GM12878 (cell line): ENCODE measurements at regions not wholly inside any gene's neighbourhood (a gene's known extent, or its start where the extent isn't known, plus 50 kb on each side); places are given as distances from the start of the nearest gene placed in this dataset.

Experiments used
- CBFB ChIP-seq: IDR thresholded peaks from 2 replicates; pipeline ENCODE4 v1.6.1; 2016; ENCODE audit warnings: antibody characterized with exemption, low read depth
- CTCF ChIP-seq, 3 experiments: IDR thresholded peaks in 2 of 3; conservative IDR thresholded peaks in 1 of 3; 2 replicates each; pipeline ENCODE4 v1.5.1; 2011; ENCODE audit warnings: low read depth in 3 of 3, low read length in 3 of 3, mild to moderate bottlenecking in 3 of 3, control low read depth in 2 of 3, moderate library complexity in 2 of 3, inconsistent platforms in 1 of 3, mixed read lengths in 1 of 3; ENCODE audit not compliant: control insufficient read depth in 2 of 3, insufficient read depth in 1 of 3; ENCODE audit errors: extremely low read depth in 1 of 3
- IRF3 ChIP-seq: fragments of 450-650 bp; IDR thresholded peaks from 2 replicates; pipeline ENCODE4 v1.6.1; 2014; ENCODE audit warnings: mild to moderate bottlenecking
- POLR2AphosphoS2 ChIP-seq: IDR thresholded peaks from 2 replicates; pipeline ENCODE4 v1.6.1; 2011; ENCODE audit warnings: low read depth, mild to moderate bottlenecking, low read length, improper control_type of control experiment, moderate library complexity

GRCh38 chr18:7172611-7173010 is 55.0 kb upstream of the LAMA1 start:
- TF ChIP-seq CBFB, result no peak
- TF ChIP-seq CTCF (IDR thresholded peaks at IDR 0.05 in 2 of 3, conservative IDR thresholded peaks at IDR 0.05 in 1 of 3; ENCODE audit: control insufficient read depth in 2 of 3, extremely low read depth in 1 of 3, insufficient read depth in 1 of 3, low read depth in 3 of 3, low read length in 3 of 3), result no peak
- TF ChIP-seq IRF3, result no peak
- TF ChIP-seq POLR2AphosphoS2, result no peak
